ENCODE measurements at regions not wholly inside any gene's neighbourhood (a gene's known extent, or its start where the extent isn't known, plus 50 kb on each side); places are given as distances from the start of the nearest gene placed in this dataset.

DNA sequence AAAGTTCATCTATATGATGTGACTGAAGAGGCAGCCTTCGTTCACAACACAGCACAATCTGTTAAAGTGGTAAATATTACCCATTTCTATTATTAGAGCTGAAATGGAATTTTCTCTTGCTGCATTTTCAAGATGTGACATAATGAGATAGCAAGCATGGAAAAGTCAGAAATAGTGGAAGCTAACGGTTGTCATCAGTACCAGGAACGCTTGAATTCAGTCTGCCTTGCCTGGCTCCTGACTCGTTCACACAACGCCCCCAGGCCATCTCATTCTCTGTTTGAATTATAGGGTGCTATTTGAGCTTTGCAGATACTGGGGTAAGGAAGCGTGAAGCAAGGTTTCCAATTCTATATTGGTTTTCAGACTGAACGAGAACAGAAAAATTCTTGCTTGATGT lies 116.5 kb upstream of the MAP3K7 start (continued):
- no peak for TF ChIP-seq JUND (IDR thresholded peaks at IDR 0.05; ENCODE audit: low read depth, low read length)

DNA sequence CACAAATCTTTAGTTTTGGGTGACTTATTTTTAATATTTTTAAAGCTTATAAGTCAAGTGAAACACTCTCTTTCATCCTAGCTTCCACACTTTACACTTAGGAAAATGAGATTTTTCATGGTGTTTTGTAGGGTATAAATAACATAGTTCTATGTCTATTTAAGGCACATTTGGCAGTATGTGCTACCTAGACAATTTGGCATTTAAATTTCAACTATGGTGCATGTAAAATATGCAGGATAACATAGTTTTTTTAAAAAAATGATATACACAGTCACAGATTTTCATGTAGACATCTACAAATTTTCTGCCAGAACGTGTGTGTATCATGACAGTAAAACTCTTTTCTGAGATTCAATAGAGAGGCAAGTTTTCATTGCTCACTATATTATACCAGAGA lies 115.1 kb upstream of the MAP3K7 start:
- H3K4me2 ChIP-seq (ENCODE audit: control insufficient read depth, insufficient read depth): no peak overlapping the region
- H3K4me3 ChIP-seq: no peak overlapping the region
- no peak for ATAC-seq
- intact Hi-C loops (cut with micrococcal nuclease; ENCODE audit: unreplicated experiment): no loop called here
- H3K4me1 ChIP-seq (ENCODE audit: control insufficient read depth, insufficient read depth, low read length): no peaks in the 10 kb centered on the region; the same call in 1 of the 2 replicates
- TF ChIP-seq SREBF2 (IDR thresholded peaks at IDR 0.05; ENCODE audit: low read length) (no peak), MTA2 (IDR thresholded peaks at IDR 0.05; ENCODE audit: low read depth) (no peak), MYC (IDR thresholded peaks at IDR 0.05; ENCODE audit: insufficient read depth, insufficient read length, insufficient replicate concordance, low read length, severe bottlenecking) (no peak), CHD4 (IDR thresholded peaks at IDR 0.05) (no peak), EP300 (IDR thresholded peaks at IDR 0.05; ENCODE audit: borderline replicate concordance in 1 of 2, control insufficient read depth in 1 of 2, low read depth in 2 of 2, low read length in 2 of 2) (no peak), MEF2A (IDR thresholded peaks at IDR 0.05; ENCODE audit: insufficient read depth, low read depth, low read length) (no peak), POLR2AphosphoS5 (IDR thresholded peaks at IDR 0.05; ENCODE audit: low read length) (no peak)
- TF ChIP-seq, protein P1, sequence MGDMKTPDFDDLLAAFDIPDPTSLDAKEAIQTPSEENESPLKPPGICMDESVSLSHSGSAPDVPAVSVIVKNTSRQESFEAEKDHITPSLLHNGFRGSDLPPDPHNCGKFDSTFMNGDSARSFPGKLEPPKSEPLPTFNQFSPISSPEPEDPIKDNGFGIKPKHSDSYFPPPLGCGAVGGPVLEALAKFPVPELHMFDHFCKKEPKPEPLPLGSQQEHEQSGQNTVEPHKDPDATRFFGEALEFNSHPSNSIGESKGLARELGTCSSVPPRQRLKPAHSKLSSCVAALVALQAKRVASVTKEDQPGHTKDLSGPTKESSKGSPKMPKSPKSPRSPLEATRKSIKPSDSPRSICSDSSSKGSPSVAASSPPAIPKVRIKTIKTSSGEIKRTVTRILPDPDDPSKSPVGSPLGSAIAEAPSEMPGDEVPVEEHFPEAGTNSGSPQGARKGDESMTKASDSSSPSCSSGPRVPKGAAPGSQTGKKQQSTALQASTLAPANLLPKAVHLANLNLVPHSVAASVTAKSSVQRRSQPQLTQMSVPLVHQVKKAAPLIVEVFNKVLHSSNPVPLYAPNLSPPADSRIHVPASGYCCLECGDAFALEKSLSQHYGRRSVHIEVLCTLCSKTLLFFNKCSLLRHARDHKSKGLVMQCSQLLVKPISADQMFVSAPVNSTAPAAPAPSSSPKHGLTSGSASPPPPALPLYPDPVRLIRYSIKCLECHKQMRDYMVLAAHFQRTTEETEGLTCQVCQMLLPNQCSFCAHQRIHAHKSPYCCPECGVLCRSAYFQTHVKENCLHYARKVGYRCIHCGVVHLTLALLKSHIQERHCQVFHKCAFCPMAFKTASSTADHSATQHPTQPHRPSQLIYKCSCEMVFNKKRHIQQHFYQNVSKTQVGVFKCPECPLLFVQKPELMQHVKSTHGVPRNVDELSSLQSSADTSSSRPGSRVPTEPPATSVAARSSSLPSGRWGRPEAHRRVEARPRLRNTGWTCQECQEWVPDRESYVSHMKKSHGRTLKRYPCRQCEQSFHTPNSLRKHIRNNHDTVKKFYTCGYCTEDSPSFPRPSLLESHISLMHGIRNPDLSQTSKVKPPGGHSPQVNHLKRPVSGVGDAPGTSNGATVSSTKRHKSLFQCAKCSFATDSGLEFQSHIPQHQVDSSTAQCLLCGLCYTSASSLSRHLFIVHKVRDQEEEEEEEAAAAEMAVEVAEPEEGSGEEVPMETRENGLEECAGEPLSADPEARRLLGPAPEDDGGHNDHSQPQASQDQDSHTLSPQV (IDR thresholded peaks at IDR 0.05): no peak
- H3K9me3 ChIP-seq (replicated peaks; ENCODE audit: control insufficient read depth, insufficient read depth, low read length): no peaks in the 10 kb centered on the region
- WGBS (ENCODE audit: insufficient coverage, insufficient replicate concordance, low lambda C conversion rate, missing lambda C conversion rate): 0% methylated on average over 1 of the region's 1 CpG
- no peaks in the 10 kb centered on the region for H3K79me2 ChIP-seq (ENCODE audit: control insufficient read depth, insufficient read depth, low read length)
- SMC1A ChIA-PET (ENCODE audit: uncharacterized antibody, unreplicated experiment): interaction anchor here (1.0 kb wide), 1 partner anchor 13 kb away, joined by 4 read pairs; no protein-coding TSS in a partner anchor
- no peak overlapping the region for H2AFZ ChIP-seq (ENCODE audit: control insufficient read depth, low read depth, low read length)
- POLR2A ChIA-PET: no interaction called here
- H3K9ac ChIP-seq (ENCODE audit: control insufficient read depth, insufficient read depth, low read length): no peak overlapping the region
- no TSS peak for BruUV-seq (replicated peaks)
- no peaks in the 10 kb centered on the region for H4K20me1 ChIP-seq (ENCODE audit: control insufficient read depth, insufficient read depth)
- no peak for DNase-seq (ENCODE audit: low read depth, low spot score)
- in situ Hi-C loops (cut with MboI): no loop called here
- RAD21 ChIA-PET (ENCODE audit: unreplicated experiment): no interaction called here
- CTCF ChIA-PET: no interaction called here
- H3K36me3 ChIP-seq (ENCODE audit: control insufficient read depth in 2 of 2, insufficient read depth in 2 of 2, low read length in 1 of 2): no peaks in the 10 kb centered on the region
- H3K27ac ChIP-seq (ENCODE audit: control insufficient read depth, insufficient read depth): no peak overlapping the region
- no peak for FAIRE-seq
- H3K27me3 ChIP-seq (replicated peaks in 1 of 2; ENCODE audit: control insufficient read depth in 2 of 2, insufficient read depth in 2 of 2, low read length in 1 of 2): no peaks in the 10 kb centered on the region; a peak in 1 of 4 replicates

Data from GM12878 (cell line).